ENCODE measurements at regions not wholly inside any gene's neighbourhood (a gene's known extent, or its start where the extent isn't known, plus 50 kb on each side); places are given as distances from the start of the nearest gene placed in this dataset.

- 85 to 89% methylated on average over 5 of the region's 5 CpGs for WGBS, 2 donors
- no peaks in the 10 kb centered on the region for H3K9me3 ChIP-seq (ENCODE audit: control insufficient read depth in 4 of 4, insufficient read depth in 3 of 4, low read length in 3 of 4)
- no peak for DNase-seq
- H3K9ac ChIP-seq (ENCODE audit: insufficient read depth in 1 of 2, low read length in 2 of 2), result no peak overlapping the region
- ATAC-seq (ENCODE audit: insufficient read depth, low FRiP score), result no peak
- no peaks in the 10 kb centered on the region for H3K27me3 ChIP-seq (ENCODE audit: control insufficient read depth in 3 of 3, insufficient read depth in 3 of 3, low read length in 2 of 3)
- no peak for TF ChIP-seq CTCF (IDR thresholded peaks at IDR 0.05; ENCODE audit: control extremely low read depth, extremely low read depth)
- H3K27ac ChIP-seq (ENCODE audit: low read depth in 1 of 2, low read length in 1 of 2), result peak overlapping the region in 1 of 2 donors; percentile 1
- H3K36me3 ChIP-seq (ENCODE audit: control insufficient read depth in 4 of 4, insufficient read depth in 4 of 4, low read length in 4 of 4), result no peaks in the 10 kb centered on the region
- no peak overlapping the region for H3K4me3 ChIP-seq
- peaks cover 0 to 36% (median 12%) of the 10 kb centered on the region in 5 donors for H3K4me1 ChIP-seq (ENCODE audit: control insufficient read depth in 5 of 5, insufficient read depth in 5 of 5, low read length in 5 of 5)
Measured at GRCh38 chr2:42844366-42844765, 52.0 kb upstream of the HAAO start.

- no peak for DNase-seq
- no peaks in the 10 kb centered on the region for H3K27me3 ChIP-seq (ENCODE audit: control insufficient read depth in 3 of 3, insufficient read depth in 3 of 3, low read length in 2 of 3)
- H3K9me3 ChIP-seq (ENCODE audit: control insufficient read depth in 4 of 4, insufficient read depth in 3 of 4, low read length in 3 of 4), result no peaks in the 10 kb centered on the region
- H3K9ac ChIP-seq (ENCODE audit: insufficient read depth in 1 of 2, low read length in 2 of 2), result no peak overlapping the region
- H3K36me3 ChIP-seq (ENCODE audit: control insufficient read depth in 4 of 4, insufficient read depth in 4 of 4, low read length in 4 of 4), result no peaks in the 10 kb centered on the region
- TF ChIP-seq CTCF (IDR thresholded peaks at IDR 0.05; ENCODE audit: control extremely low read depth, extremely low read depth), result no peak
- ATAC-seq (ENCODE audit: insufficient read depth, low FRiP score), result no peak
- no peak overlapping the region for H3K4me3 ChIP-seq
- H3K27ac ChIP-seq (ENCODE audit: low read depth in 1 of 2, low read length in 1 of 2), result no peak overlapping the region
- peaks cover 0 to 36% (median 12%) of the 10 kb centered on the region in 5 donors for H3K4me1 ChIP-seq (ENCODE audit: control insufficient read depth in 5 of 5, insufficient read depth in 5 of 5, low read length in 5 of 5)
Measured at GRCh38 chr2:42843611-42844010, 51.2 kb upstream of the HAAO start.

- DNase-seq, result no peak
- Histone ChIP-seq H3K27ac (ENCODE audit: low read depth in 1 of 2, low read length in 1 of 2) (no peak overlapping the region), H3K4me1 (ENCODE audit: control insufficient read depth in 5 of 5, insufficient read depth in 5 of 5, low read length in 5 of 5) (peaks cover 0 to 36% (median 12%) of the 10 kb centered on the region in 5 donors), H3K36me3 (ENCODE audit: control insufficient read depth in 4 of 4, insufficient read depth in 4 of 4, low read length in 4 of 4) (no peaks in the 10 kb centered on the region), H3K27me3 (ENCODE audit: control insufficient read depth in 3 of 3, insufficient read depth in 3 of 3, low read length in 2 of 3) (no peaks in the 10 kb centered on the region), H3K4me3 (no peak overlapping the region), H3K9ac (ENCODE audit: insufficient read depth in 1 of 2, low read length in 2 of 2) (no peak overlapping the region), H3K9me3 (ENCODE audit: control insufficient read depth in 4 of 4, insufficient read depth in 3 of 4, low read length in 3 of 4) (peaks cover 0 to 1% (median 0%) of the 10 kb centered on the region in 4 donors)
- no peak for TF ChIP-seq CTCF (IDR thresholded peaks at IDR 0.05; ENCODE audit: control extremely low read depth, extremely low read depth)
- WGBS, 2 donors, result 70 to 77% methylated on average over 6 of the region's 6 CpGs
- ATAC-seq (ENCODE audit: insufficient read depth, low FRiP score), result no peak
Measured at GRCh38 chr2:42843131-42843530, 50.7 kb upstream of the HAAO start.

GRCh38 chr2:42842466-42842865 lies 50.1 kb upstream of the HAAO start:
- Histone ChIP-seq H3K27ac (ENCODE audit: low read depth in 1 of 2, low read length in 1 of 2) (no peak overlapping the region), H3K9me3 (ENCODE audit: control insufficient read depth in 4 of 4, insufficient read depth in 3 of 4, low read length in 3 of 4) (peaks cover 0 to 2% (median 0%) of the 10 kb centered on the region in 4 donors), H3K4me1 (ENCODE audit: control insufficient read depth in 5 of 5, insufficient read depth in 5 of 5, low read length in 5 of 5) (peaks cover 0 to 33% (median 12%) of the 10 kb centered on the region in 5 donors), H3K27me3 (ENCODE audit: control insufficient read depth in 3 of 3, insufficient read depth in 3 of 3, low read length in 2 of 3) (no peaks in the 10 kb centered on the region), H3K4me3 (no peak overlapping the region), H3K9ac (ENCODE audit: insufficient read depth in 1 of 2, low read length in 2 of 2) (no peak overlapping the region), H3K36me3 (ENCODE audit: control insufficient read depth in 4 of 4, insufficient read depth in 4 of 4, low read length in 4 of 4) (no peaks in the 10 kb centered on the region)
- no peak for TF ChIP-seq CTCF (IDR thresholded peaks at IDR 0.05; ENCODE audit: control extremely low read depth, extremely low read depth)
- 65 to 87% methylated on average over 4 of the region's 4 CpGs for WGBS, 2 donors
- peak in 1 of 3 donors; percentile 41 for DNase-seq
- no peak for ATAC-seq (ENCODE audit: insufficient read depth, low FRiP score)
